Prostate gland (tissue), 2 donors: ENCODE measurements at regions not wholly inside any gene's neighbourhood (a gene's known extent, or its start where the extent isn't known, plus 50 kb on each side); places are given as distances from the start of the nearest gene placed in this dataset.

Source experiments
- DNase-seq: peaks from one replicate; pipeline ENCODE4 v3.0.0-alpha.2; 2019; ENCODE audit warnings: low spot score
- H3K27ac ChIP-seq, 2 donors: fragments of 200-600 bp; sonication (generic); 2 replicates each; pipeline ENCODE4 v1.5.1; 2017 to 2019
- H3K27me3 ChIP-seq: fragments of 200-600 bp; sonication (generic); replicated peaks from 2 replicates; pipeline ENCODE4 v1.5.1; 2019; ENCODE audit not compliant: insufficient read depth
- H3K36me3 ChIP-seq, 2 donors: fragments of 200-600 bp; sonication (generic); 1 replicate in 1 of 2; 2 replicates in 1 of 2; pipeline versions ENCODE4 v1.5.1 to v1.8.1; 2017 to 2019
- H3K4me1 ChIP-seq: fragments of 200-600 bp; sonication (generic); replicated peaks from 2 replicates; pipeline ENCODE4 v1.5.1; 2019
- H3K4me3 ChIP-seq, 2 donors: fragments of 200-600 bp; sonication (generic); 2 replicates each; pipeline ENCODE4 v1.5.1; 2017 to 2019
- H3K9me3 ChIP-seq: fragments of 200-600 bp; sonication (generic); 2 replicates; pipeline ENCODE4 v1.5.1; 2017
- POLR2A ChIP-seq: fragments of 450-650 bp; IDR thresholded peaks from one replicate; pipeline ENCODE4 v1.6.1; 2016; ENCODE audit warnings: antibody characterized with exemption, mild to moderate bottlenecking
- POLR2AphosphoS5 ChIP-seq: sonication (generic); formaldehyde crosslinking; IDR thresholded peaks from one replicate; pipeline ENCODE4 v1.6.1; 2017; ENCODE audit warnings: antibody characterized with exemption
- WGBS: methylation state at CpG from one replicate; pipeline ENCODE4 v1.1.5; 2018; 5-methylcytosine and 5-hydroxymethylcytosine counted together
- intact Hi-C: fragments of 100-400 bp; cut with DNase I; formaldehyde crosslinking; loops from one replicate; pipeline ENCODE4 v1.14.2; 2022
- TF ChIP-seq, protein P1 (sequence below), 4 experiments: fragments of 200-600 bp in 2 of 4; fragments of 450-650 bp in 2 of 4; sonication (generic) in 2 of 4; IDR thresholded peaks; 1 replicate in 3 of 4; 2 replicates in 1 of 4; pipeline ENCODE4 v1.5.1; 2016 to 2019; ENCODE audit warnings: antibody characterized with exemption in 4 of 4, mild to moderate bottlenecking in 2 of 4, moderate library complexity in 2 of 4

DNA sequence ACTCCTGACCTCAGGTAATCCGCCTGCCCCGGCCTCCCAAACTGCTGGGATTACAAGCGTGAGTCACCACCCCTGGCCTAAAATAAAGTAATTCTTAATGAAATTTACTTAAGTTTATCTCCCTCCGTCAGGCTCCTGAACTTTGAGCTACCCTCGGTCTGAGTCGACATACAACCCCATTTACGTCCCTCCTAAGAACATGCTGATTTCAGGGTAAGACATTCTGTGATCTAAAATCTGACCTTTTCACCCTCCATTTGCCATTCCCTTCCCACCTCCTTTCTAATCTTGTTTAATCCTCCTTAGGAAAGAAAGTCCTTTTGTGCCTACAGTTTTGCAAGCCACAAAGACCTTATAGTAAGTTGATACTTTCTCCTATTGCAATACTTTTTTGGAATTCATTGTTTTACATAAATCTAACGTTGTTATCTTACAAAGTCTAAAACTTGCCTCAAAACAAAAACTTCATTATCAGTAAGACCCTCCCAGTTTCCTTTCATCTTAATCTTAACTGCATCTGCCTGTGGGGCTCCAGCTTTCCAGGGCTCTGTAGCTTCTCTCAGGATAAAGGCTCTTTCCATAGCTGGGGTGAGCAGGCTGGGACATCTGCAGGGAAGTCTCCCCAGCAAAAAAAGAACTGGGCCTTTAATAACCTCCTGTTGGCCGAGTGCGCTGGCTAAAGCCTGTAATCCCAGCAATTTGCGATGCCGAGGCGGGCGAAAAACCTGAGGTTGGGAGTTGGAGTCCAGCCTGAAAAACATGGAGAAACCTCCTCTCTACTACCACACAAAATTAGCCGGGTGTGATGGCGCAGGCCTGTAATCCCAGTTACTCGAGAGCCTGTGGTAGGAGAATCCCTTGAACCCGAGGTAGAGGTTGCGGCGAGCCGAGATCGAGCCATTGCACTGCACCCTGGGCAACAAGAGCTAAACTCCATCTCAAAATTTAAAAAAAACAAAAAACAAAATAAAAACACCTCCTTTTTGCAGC lies 143.1 kb downstream of the ZNF737 start:
- no peaks in the 10 kb centered on the region for H3K4me1 ChIP-seq
- intact Hi-C loops, result no loop called here
- no peak for DNase-seq
- H3K36me3 ChIP-seq, result no peaks in the 10 kb centered on the region
- no peaks in the 10 kb centered on the region for H3K9me3 ChIP-seq
- peak overlapping the region; percentile 73 to 77 for H3K27ac ChIP-seq
- TF ChIP-seq POLR2AphosphoS5, result no peak
- no peak for TF ChIP-seq POLR2A
- TF ChIP-seq, protein P1, sequence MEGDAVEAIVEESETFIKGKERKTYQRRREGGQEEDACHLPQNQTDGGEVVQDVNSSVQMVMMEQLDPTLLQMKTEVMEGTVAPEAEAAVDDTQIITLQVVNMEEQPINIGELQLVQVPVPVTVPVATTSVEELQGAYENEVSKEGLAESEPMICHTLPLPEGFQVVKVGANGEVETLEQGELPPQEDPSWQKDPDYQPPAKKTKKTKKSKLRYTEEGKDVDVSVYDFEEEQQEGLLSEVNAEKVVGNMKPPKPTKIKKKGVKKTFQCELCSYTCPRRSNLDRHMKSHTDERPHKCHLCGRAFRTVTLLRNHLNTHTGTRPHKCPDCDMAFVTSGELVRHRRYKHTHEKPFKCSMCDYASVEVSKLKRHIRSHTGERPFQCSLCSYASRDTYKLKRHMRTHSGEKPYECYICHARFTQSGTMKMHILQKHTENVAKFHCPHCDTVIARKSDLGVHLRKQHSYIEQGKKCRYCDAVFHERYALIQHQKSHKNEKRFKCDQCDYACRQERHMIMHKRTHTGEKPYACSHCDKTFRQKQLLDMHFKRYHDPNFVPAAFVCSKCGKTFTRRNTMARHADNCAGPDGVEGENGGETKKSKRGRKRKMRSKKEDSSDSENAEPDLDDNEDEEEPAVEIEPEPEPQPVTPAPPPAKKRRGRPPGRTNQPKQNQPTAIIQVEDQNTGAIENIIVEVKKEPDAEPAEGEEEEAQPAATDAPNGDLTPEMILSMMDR (IDR thresholded peaks at IDR 0.05), result no peak
- 84% methylated on average over 22 of the region's 22 CpGs for WGBS
- H3K4me3 ChIP-seq, result peak overlapping the region in 1 of 2 donors; percentile 39
- no peaks in the 10 kb centered on the region for H3K27me3 ChIP-seq

DNA sequence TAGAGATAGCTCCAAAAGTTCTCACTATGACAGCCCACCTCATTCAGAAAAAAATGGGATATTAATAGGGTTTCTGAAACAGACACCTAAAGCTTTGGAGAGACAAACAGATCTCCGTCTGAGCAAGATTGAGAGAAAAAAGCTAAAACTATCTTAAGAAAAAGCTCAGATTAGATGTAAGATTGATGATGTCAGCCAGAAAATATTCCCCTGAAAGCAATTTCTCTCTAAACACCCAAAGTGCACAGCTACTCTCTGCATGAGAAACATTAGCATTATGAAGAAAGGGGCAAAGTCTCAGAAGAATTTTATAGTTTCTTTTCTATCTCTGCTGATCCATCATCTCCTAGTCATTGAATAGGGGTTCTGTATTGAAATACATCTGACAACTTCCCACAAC lies 148.9 kb downstream of the ZNF737 start:
- DNase-seq, result no peak
- Histone ChIP-seq H3K9me3 (no peaks in the 10 kb centered on the region), H3K36me3 (no peaks in the 10 kb centered on the region), H3K4me1 (no peaks in the 10 kb centered on the region), H3K4me3 (no peak overlapping the region), H3K27ac (no peak overlapping the region), H3K27me3 (no peaks in the 10 kb centered on the region)
- intact Hi-C loops, result no loop called here
- 88% methylated on average over 1 of the region's 1 CpG for WGBS
- TF ChIP-seq, protein P1 (IDR thresholded peaks at IDR 0.05), result no peak
- no peak for TF ChIP-seq POLR2AphosphoS5
- TF ChIP-seq POLR2A, result no peak

DNA sequence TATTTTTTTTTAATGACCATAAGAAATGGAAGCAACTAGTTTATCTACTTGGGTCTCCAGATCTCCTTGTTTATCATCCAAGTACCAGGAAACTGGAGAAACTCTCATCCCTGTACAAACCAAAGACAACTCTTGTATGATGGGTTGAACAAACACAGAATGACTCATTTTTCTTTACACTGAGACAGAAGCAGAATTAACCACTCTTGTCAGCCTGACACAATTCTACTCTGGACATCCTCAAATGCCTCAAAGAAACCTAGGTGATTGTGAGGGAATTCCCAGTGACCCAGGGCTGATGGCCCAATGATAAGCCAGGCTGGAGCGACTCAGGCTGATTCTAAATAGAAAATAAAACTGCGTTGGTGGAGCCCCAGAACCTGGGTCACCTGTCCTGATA lies 151.5 kb downstream of the ZNF737 start:
- H3K36me3 ChIP-seq, result no peaks in the 10 kb centered on the region

DNA sequence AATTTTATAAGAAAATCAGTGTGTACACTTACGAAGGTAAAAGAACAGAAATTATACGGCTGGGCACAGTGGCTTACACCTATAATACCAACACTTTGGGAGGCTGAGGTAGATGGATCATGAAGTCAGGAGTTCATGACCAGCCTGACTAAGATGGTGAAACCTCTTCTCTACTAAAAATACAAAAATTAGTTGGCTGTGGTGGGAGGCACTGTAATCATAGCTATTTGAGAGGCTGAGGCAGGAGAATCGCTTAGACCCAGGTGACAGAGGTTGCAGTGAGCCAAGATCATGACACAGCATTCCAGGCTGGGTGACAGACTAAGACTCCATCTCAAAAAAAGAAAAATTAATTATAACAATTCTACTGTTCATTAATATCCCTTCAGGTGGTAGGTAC lies 151.9 kb downstream of the ZNF737 start:
- H3K27ac ChIP-seq, result no peak overlapping the region
- no peaks in the 10 kb centered on the region for H3K27me3 ChIP-seq
- DNase-seq, result no peak
- no peak overlapping the region for H3K4me3 ChIP-seq
- intact Hi-C loops, result no loop called here
- TF ChIP-seq POLR2AphosphoS5, result no peak
- no peak for TF ChIP-seq POLR2A
- TF ChIP-seq, protein P1 (IDR thresholded peaks at IDR 0.05), result no peak
- no peaks in the 10 kb centered on the region for H3K4me1 ChIP-seq
- WGBS, result 94% methylated on average over 3 of the region's 3 CpGs
- H3K9me3 ChIP-seq, result no peaks in the 10 kb centered on the region
- H3K36me3 ChIP-seq, result no peaks in the 10 kb centered on the region

More for the DNA sequence above, 151.5 kb downstream of the ZNF737 start:
- Histone ChIP-seq H3K4me1 (no peaks in the 10 kb centered on the region), H3K27me3 (no peaks in the 10 kb centered on the region), H3K4me3 (no peak overlapping the region), H3K27ac (no peak overlapping the region), H3K9me3 (no peaks in the 10 kb centered on the region)
- no peak for DNase-seq
- intact Hi-C loops, result no loop called here
- WGBS, result 76% methylated on average over 2 of the region's 2 CpGs
- TF ChIP-seq, protein P1 (IDR thresholded peaks at IDR 0.05), result no peak
- no peak for TF ChIP-seq POLR2A
- no peak for TF ChIP-seq POLR2AphosphoS5

DNA sequence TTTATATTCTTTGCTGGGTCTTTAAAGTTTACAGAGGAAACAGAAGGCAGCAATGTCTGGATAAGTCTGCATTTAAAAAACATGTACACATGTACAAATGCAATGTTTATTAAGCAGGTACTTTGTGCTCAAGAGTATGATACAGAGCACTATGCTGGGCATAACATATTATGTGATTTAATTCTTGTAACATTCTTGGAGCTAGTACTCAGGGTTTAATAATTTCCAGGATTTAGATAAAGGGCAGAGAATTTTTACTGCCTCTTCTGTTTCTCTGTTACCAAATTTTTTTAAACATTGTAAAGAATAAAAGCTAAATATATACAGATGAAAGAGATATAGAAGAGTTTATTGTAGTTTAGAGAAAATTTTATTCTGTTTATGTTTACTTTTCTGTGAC lies 152.7 kb downstream of the ZNF737 start:
- intact Hi-C loops, result no loop called here
- H3K36me3 ChIP-seq, result no peaks in the 10 kb centered on the region
- no peaks in the 10 kb centered on the region for H3K9me3 ChIP-seq
- no peaks in the 10 kb centered on the region for H3K4me1 ChIP-seq
- no peaks in the 10 kb centered on the region for H3K27me3 ChIP-seq
- TF ChIP-seq POLR2A (no peak), POLR2AphosphoS5 (no peak)
- TF ChIP-seq, protein P1 (IDR thresholded peaks at IDR 0.05), result no peak
- H3K4me3 ChIP-seq, result no peak overlapping the region
- H3K27ac ChIP-seq, result no peak overlapping the region
- DNase-seq, result no peak
